Natural killer cell treated with Interleukin-12 subunit alpha and Interleukin-12 subunit beta and Interleukin-15 and Interleukin-18, amount 100 ng/mL, for 72 hours (primary cell): ENCODE measurements at regions not wholly inside any gene's neighbourhood (a gene's known extent, or its start where the extent isn't known, plus 50 kb on each side); places are given as distances from the start of the nearest gene placed in this dataset.
"Not testable (repeated sequence)": the region's sequence is repeated elsewhere in the genome, so short reads cannot be mapped to it uniquely, and the experiment has no call there.

Experiments used
- ATAC-seq, 2 donors: fragments of 150-1000 bp; cut with Tn5 transposase in 1 of 2; sonication (Bioruptor Pico), chemical (Tn5 transposase) in 1 of 2; 2 replicates each; pipeline ENCODE4 v1.10.0; 2021
- DNase-seq: peaks from one replicate; pipeline ENCODE4 v3.0.0; 2022; ENCODE audit warnings: low spot score
- H3K27ac Mint-ChIP-seq, 2 donors: 1 replicate in 1 of 2; 2 replicates in 1 of 2; pipeline ENCODE4 v1.8.0; 2022; ENCODE audit warnings: mixed read lengths in 2 of 2, mild to moderate bottlenecking in 1 of 2, moderate library complexity in 1 of 2
- H3K27me3 Mint-ChIP-seq, 2 donors: 1 replicate in 1 of 2; 2 replicates in 1 of 2; pipeline ENCODE4 v1.8.0; 2022; ENCODE audit warnings: mixed read lengths in 2 of 2
- H3K36me3 Mint-ChIP-seq: one replicate; pipeline ENCODE4 v1.8.0; 2022; ENCODE audit warnings: mixed read lengths
- H3K4me1 Mint-ChIP-seq, 2 donors: 1 replicate in 1 of 2; 2 replicates in 1 of 2; pipeline ENCODE4 v1.8.0; 2022; ENCODE audit warnings: low read depth in 2 of 2, mixed read lengths in 2 of 2, mild to moderate bottlenecking in 1 of 2
- H3K4me3 Mint-ChIP-seq: one replicate; pipeline ENCODE4 v1.8.0; 2022; ENCODE audit warnings: mixed read lengths
- H3K9me3 Mint-ChIP-seq: 2 replicates; pipeline ENCODE4 v1.8.0; 2022; ENCODE audit warnings: mixed read lengths

DNA sequence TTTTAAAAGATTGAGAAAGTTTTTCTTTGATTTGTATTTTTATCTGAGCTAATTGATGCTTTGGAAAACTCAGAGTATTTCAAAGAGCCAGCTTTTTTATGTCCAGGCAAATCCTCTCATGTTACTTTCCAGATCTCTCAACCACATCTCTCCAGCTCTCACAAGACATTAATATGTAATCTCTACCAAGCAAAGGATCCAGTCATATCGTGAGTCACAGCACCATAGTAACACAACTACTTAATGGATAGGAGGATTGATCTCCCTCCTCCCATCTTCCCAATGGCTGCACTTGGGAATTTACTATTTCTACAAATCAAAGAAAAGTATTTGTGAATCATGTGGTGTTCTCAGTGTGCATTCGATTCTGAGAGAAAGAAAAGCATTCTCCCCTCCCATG lies 63.3 kb downstream of the POU4F1 start:
- DNase-seq (no peak), ATAC-seq (no peak)
- H3K27ac Mint-ChIP-seq: no peak overlapping the region
- H3K4me1 Mint-ChIP-seq: no peaks in the 10 kb centered on the region
- H3K9me3 Mint-ChIP-seq: peaks cover 3% of the 10 kb centered on the region
- H3K4me3 Mint-ChIP-seq: no peak overlapping the region
- H3K36me3 Mint-ChIP-seq: no peaks in the 10 kb centered on the region
- H3K27me3 Mint-ChIP-seq: peaks cover 2 to 9% of the 10 kb centered on the region in 2 donors

DNA sequence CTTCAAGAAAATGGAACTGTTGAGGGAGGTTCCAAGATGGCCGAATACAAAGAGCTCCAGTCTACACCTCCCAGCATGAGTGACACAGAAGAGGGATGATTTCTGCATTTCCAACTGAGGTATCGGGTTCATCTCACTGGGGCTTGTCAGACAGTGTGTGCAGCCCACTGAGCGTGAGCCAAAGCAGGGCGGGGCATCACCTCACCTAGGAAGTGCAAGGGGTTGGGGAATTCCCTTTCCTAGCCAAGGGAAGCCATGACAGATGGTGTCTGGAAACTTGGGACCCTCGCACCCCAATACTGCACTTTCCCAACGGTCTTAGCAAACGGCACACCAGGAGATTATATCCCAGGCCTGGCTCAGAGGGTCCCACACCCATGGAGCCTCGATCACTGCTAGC lies 77.3 kb downstream of the POU4F1 start:
- H3K27ac Mint-ChIP-seq, H3K36me3 Mint-ChIP-seq, H3K27me3 Mint-ChIP-seq, H3K4me3 Mint-ChIP-seq, DNase-seq, ATAC-seq, H3K4me1 Mint-ChIP-seq: not testable (repeated sequence)
- H3K9me3 Mint-ChIP-seq: peaks cover 14% of the 10 kb centered on the region

DNA sequence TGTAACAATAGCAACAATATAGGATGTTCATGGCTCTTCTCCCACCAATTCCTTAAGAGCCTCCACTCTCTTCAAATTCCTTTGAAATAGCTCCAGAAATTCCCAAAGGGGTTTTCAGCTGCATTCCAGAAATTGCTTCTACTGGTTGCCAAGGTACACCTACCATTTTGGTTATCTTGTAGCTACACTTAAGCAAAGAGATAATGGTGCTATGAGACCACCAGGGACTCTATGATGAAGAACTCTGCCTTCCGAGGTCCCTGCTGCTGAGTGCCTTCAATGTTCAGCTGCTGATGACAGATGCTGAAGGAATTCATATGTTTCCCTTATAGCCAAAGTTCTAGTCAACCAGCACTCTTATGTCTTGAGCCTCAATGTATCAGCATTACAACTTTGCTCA lies 78.4 kb downstream of the POU4F1 start:
- peaks cover 20% of the 10 kb centered on the region for H3K9me3 Mint-ChIP-seq
- H3K27me3 Mint-ChIP-seq: no peaks in the 10 kb centered on the region
- ATAC-seq (no peak), DNase-seq (no peak)
- no peak overlapping the region for H3K4me3 Mint-ChIP-seq
- H3K36me3 Mint-ChIP-seq: no peaks in the 10 kb centered on the region
- no peaks in the 10 kb centered on the region for H3K4me1 Mint-ChIP-seq
- no peak overlapping the region for H3K27ac Mint-ChIP-seq

DNA sequence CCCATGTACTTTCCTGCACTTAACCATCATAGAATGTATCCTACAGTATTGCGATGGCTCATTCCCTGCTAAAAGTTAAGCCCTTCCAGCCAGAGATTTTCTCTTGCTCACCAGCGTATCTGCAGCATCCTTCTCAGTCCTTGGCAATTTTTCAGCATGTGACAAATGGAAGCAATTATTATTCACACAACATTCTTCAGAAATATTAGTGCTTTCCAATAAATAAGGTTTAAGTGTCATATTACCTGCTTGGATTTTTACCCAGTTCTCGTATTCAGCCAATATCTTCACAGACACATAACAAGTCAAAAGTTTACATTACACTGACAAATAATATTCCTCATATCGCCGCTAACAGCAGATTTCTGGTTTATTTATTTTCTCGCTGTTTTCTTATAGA lies 82.3 kb downstream of the POU4F1 start:
- Mint-ChIP-seq H3K4me1 (no peaks in the 10 kb centered on the region), H3K4me3 (no peak overlapping the region), H3K36me3 (peaks cover 3% of the 10 kb centered on the region), H3K9me3 (peaks cover 19% of the 10 kb centered on the region), H3K27me3 (no peaks in the 10 kb centered on the region), H3K27ac (no peak overlapping the region)
- no peak for DNase-seq
- ATAC-seq: no peak

DNA sequence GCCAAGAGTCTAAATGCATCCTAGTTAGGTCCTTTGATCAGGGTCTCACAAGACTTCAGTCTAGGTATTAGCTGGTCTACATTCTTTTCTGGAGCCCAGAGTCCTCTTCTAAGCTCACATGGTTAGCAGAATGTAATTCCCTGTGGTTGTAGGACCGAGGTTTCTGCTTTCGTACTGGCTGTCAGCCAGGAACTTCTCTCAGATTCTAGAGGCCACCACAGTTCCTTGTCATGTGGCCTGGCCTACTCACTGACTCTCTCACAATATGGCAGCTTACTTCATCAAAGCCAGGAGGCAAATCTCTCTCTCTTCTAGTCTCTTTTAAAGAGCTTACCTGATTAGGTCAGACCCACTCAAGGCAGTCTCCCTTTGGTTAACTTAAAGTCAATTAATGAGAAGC lies 82.9 kb downstream of the POU4F1 start:
- Mint-ChIP-seq H3K9me3 (peaks cover 17% of the 10 kb centered on the region), H3K4me1 (no peaks in the 10 kb centered on the region), H3K4me3 (no peak overlapping the region), H3K27ac (no peak overlapping the region), H3K36me3 (peaks cover 5% of the 10 kb centered on the region), H3K27me3 (no peaks in the 10 kb centered on the region)
- ATAC-seq: no peak
- no peak for DNase-seq

DNA sequence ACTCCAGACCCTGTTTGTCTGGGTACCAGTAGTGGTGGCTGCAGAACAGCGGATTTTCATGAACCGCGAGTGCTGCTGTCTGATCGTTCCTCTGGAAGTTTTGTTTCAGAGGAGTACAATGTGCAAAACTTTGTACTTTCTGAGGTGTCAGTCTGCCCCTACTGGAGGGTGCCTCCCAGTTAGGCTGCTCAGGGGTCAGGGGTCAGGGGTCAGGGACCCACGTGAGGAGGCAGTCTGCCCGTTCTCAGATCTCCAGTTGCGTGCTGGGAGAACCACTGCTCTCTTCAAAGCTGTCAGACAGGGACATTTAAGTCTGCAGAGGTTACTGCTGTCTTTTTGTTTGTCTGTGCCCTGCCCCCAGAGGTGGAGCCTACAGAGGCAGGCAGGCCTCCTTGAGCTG lies 84.9 kb downstream of the POU4F1 start:
- H3K4me3 Mint-ChIP-seq, H3K36me3 Mint-ChIP-seq, H3K4me1 Mint-ChIP-seq, H3K27ac Mint-ChIP-seq, ATAC-seq, DNase-seq, H3K27me3 Mint-ChIP-seq: not testable (repeated sequence)
- H3K9me3 Mint-ChIP-seq: peaks cover 17% of the 10 kb centered on the region

DNA sequence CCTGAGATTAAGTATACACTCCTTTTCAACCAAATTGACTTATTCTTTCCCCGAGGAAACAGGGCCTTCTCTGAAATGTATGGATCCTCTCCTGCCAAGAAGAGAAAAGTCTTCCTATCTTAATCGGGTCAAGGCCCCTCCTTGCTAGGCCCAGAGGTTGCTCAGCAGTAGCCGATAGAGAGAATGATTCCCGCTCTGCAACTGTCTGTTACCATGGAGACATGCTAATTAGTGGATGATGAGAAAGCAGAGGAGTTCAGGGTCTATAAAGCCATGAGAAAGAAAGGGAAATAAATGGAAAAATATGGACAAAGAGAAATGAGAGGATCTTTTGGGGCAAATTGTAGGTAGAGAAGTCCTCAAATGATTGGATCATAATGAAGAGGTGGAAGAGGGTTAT lies 103.5 kb downstream of the POU4F1 start:
- no peak overlapping the region for H3K4me3 Mint-ChIP-seq
- H3K9me3 Mint-ChIP-seq: peaks cover 13% of the 10 kb centered on the region
- H3K27ac Mint-ChIP-seq: no peak overlapping the region
- ATAC-seq (no peak), DNase-seq (no peak)
- no peaks in the 10 kb centered on the region for H3K27me3 Mint-ChIP-seq
- no peaks in the 10 kb centered on the region for H3K36me3 Mint-ChIP-seq
- no peaks in the 10 kb centered on the region for H3K4me1 Mint-ChIP-seq

DNA sequence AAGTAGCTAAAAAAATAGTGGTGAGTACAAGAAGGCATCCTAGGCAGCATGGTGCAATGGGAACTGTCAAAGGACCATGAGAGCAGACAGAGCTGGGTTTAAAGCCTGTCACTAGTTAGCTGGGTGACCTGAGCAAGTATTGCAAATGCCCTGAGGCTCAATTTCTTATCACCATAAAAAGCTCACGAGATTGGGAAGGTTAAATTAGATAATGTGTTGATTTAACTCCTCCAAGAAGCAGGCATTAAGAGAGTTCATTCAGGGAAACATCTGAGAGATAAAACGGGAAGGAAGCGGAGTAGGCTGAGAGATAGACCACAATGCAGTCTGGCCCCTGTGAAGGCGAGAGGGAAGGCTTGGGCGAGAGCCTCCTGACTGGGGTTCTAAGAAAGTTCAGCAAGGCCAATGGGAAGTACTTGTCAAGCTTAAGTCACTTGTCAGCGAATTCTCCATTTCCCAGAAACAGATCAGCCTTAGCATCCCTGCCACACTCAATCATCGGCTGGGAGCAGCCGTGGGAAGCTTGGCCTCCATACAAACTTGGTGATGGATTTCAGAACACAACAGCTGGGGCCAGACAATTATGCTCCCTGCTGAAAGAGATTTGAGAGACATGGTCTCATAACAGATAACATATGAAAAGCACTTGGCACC lies 105.5 kb downstream of the POU4F1 start:
- no peak overlapping the region for H3K4me3 Mint-ChIP-seq
- DNase-seq (no peak), ATAC-seq (no peak)
- H3K27ac Mint-ChIP-seq: no peak overlapping the region
- H3K9me3 Mint-ChIP-seq: peaks cover 13% of the 10 kb centered on the region
- no peaks in the 10 kb centered on the region for H3K4me1 Mint-ChIP-seq
- no peaks in the 10 kb centered on the region for H3K36me3 Mint-ChIP-seq
- no peaks in the 10 kb centered on the region for H3K27me3 Mint-ChIP-seq

DNA sequence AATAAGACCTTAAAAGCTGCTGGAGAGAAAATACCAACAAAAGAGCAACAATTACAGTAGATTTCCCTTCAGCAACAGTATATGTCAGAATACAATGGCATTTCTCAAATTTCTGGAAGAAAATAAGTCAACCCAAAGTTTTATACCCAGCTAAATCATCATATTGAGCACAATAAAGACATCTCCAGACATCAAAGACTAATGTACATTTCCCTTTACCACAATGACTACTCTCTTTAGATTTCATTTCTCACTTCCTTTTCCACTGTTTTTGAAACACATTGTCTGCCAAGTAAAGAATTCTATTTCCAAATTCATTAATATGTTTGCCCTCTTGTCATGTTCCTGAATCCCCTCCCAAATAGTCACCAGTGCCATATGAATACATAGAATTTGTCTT lies 111.4 kb downstream of the POU4F1 start:
- H3K27ac Mint-ChIP-seq: no peak overlapping the region
- peaks cover 13% of the 10 kb centered on the region for H3K9me3 Mint-ChIP-seq
- no peak overlapping the region for H3K4me3 Mint-ChIP-seq
- no peaks in the 10 kb centered on the region for H3K27me3 Mint-ChIP-seq
- H3K36me3 Mint-ChIP-seq: no peaks in the 10 kb centered on the region
- H3K4me1 Mint-ChIP-seq: no peaks in the 10 kb centered on the region
- ATAC-seq: no peak
- no peak for DNase-seq

DNA sequence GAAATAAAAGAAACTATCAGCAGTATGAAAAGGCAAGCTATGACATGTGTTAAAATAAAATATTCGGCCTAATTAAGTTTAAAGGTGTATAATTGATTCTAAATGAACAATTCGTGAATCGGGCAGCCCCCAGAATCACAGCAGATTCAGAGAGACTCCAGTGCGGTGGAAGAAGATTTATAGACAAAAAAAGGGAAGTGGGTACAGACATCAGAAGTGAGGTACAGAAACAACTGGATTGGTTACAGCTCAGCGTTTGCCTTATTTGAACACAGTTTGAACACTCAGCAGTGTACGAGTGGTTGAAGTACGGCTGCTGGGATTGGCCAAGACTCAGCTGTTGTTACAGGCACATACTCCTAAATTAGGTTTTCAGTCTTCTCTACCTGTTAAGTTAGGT lies 113.1 kb downstream of the POU4F1 start:
- not testable (repeated sequence) for H3K36me3 Mint-ChIP-seq, ATAC-seq, H3K9me3 Mint-ChIP-seq, H3K27ac Mint-ChIP-seq, H3K4me1 Mint-ChIP-seq, H3K27me3 Mint-ChIP-seq, H3K4me3 Mint-ChIP-seq, DNase-seq

DNA sequence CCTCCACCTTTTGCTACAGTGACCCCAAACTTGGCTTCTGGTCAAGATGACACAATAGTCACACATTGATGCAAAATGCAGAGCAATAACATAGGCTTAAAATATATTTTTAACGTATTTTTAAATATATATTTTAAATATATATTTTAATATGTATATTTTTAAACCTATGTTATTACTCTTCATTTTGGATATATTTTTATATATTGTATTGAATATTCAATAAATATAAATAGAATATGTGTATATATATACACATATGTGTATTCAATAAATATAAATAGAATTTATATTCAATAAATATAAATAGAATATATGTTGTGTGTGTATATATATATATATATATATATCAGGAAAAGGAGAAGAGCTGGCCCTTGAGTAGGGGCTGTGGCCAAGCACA lies 115.6 kb downstream of the POU4F1 start:
- DNase-seq (no peak), ATAC-seq (no peak)
- H3K4me1 Mint-ChIP-seq: no peaks in the 10 kb centered on the region
- no peaks in the 10 kb centered on the region for H3K27me3 Mint-ChIP-seq
- no peak overlapping the region for H3K4me3 Mint-ChIP-seq
- no peak overlapping the region for H3K27ac Mint-ChIP-seq
- H3K9me3 Mint-ChIP-seq: peaks cover 9% of the 10 kb centered on the region
- no peaks in the 10 kb centered on the region for H3K36me3 Mint-ChIP-seq

DNA sequence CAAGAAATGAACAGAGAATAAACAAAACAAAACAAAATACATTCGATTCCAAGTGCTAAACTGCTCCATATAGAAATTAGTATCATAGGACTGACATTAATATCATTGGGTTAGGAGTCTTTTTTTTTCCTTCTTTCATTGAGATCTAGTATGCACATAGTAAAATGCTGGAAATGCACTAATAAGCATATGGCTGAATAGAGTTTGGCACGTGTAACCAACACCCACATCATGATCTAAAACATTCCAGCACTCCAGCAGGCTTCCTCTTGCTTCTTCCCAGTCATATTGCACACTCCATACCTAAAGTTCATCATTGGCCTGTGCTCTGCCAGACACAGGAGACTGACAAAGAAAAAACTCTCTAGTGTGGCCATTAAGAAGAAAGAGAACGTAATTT lies 117.5 kb downstream of the POU4F1 start:
- no peaks in the 10 kb centered on the region for H3K4me1 Mint-ChIP-seq
- H3K9me3 Mint-ChIP-seq: peaks cover 6% of the 10 kb centered on the region
- H3K4me3 Mint-ChIP-seq: no peak overlapping the region
- no peaks in the 10 kb centered on the region for H3K36me3 Mint-ChIP-seq
- no peak for DNase-seq
- no peak for ATAC-seq
- H3K27me3 Mint-ChIP-seq: no peaks in the 10 kb centered on the region
- H3K27ac Mint-ChIP-seq: no peak overlapping the region

DNA sequence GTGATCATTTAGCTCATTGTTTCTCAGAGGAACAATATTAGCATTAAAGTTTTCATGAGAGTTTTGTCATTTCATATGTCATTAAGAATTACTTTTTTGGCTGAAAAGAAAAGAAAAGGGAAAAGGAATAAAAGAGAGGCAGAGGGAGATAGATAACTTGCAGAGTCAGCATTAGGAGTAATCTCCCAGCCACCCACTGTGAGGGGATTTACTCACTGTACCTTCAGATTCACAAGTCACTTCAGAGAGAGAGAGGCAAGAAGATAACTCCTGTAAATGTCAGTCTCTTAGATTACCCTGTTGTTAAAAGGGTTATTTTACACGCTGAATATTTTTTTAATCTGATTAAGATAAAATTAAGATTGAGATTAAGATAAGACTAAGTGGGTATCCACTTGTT lies 125.2 kb downstream of the POU4F1 start:
- peaks cover 3% of the 10 kb centered on the region for H3K9me3 Mint-ChIP-seq
- ATAC-seq (no peak), DNase-seq (no peak)
- H3K4me1 Mint-ChIP-seq: no peaks in the 10 kb centered on the region
- H3K27ac Mint-ChIP-seq: no peak overlapping the region
- H3K4me3 Mint-ChIP-seq: no peak overlapping the region
- H3K27me3 Mint-ChIP-seq: no peaks in the 10 kb centered on the region
- H3K36me3 Mint-ChIP-seq: no peaks in the 10 kb centered on the region

DNA sequence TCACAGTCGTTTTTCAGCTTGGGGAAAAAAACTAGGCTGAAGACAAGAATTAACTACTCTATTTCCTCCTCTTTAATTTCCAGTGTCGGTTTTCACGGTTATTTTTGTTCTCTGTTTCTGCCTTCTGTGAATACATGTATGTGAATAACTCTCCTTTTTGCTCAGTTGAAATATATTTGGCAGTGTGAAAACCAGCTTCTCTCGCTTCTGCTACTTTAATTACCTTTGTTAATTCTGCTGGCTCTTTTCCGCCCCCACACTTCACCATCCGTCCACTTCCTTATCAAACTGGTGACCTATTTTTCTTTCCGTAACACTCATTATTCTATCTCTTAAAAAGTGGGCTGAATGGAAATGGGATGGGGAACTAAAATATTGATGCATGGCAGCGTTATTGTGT lies 126.4 kb downstream of the POU4F1 start:
- H3K4me1 Mint-ChIP-seq: no peaks in the 10 kb centered on the region
- no peaks in the 10 kb centered on the region for H3K27me3 Mint-ChIP-seq
- ATAC-seq (no peak), DNase-seq (no peak)
- peaks cover 3% of the 10 kb centered on the region for H3K9me3 Mint-ChIP-seq
- H3K4me3 Mint-ChIP-seq: no peak overlapping the region
- H3K27ac Mint-ChIP-seq: no peak overlapping the region
- no peaks in the 10 kb centered on the region for H3K36me3 Mint-ChIP-seq

DNA sequence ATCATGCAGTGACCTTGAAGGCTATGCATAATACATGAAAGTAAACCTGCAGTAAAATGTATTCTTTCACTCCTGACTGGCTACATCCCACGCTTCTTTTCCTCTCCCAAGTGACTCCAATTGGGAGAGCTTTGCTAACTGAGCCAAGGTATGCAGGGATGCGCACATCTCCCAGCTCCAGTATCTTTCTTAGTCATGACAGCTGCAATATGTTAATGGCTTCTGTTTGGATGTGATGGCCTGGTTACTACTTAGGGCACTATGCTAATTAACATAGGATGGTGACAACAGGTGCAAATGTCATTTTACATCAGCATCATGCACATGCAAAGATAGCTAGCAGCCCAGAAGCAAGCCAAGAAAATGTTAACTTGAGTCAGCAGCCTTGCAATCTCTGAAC lies 134.7 kb downstream of the POU4F1 start:
- Mint-ChIP-seq H3K36me3 (no peaks in the 10 kb centered on the region), H3K9me3 (no peaks in the 10 kb centered on the region), H3K27ac (no peak overlapping the region), H3K4me3 (no peak overlapping the region), H3K27me3 (no peaks in the 10 kb centered on the region), H3K4me1 (no peaks in the 10 kb centered on the region)
- no peak for DNase-seq
- ATAC-seq: no peak
